ENCODE measurements at regions not wholly inside any gene's neighbourhood (a gene's known extent, or its start where the extent isn't known, plus 50 kb on each side); places are given as distances from the start of the nearest gene placed in this dataset.

- no peak for DNase-seq (ENCODE audit: low read depth in 3 of 3, low spot score in 1 of 3)
These were observed 254.0 kb upstream of the PPP2R2D start for GRCh38 chr10:131646551-131647525.

- DNase-seq (ENCODE audit: low read depth in 3 of 3, low spot score in 1 of 3) = no peak
These were observed 253.0 kb upstream of the PPP2R2D start for GRCh38 chr10:131647789-131648188.

GRCh38 chr10:131648386-131649020 is 252.3 kb upstream of the PPP2R2D start:
- no peak for DNase-seq (ENCODE audit: low read depth in 3 of 3, low spot score in 1 of 3)

- DNase-seq (ENCODE audit: low read depth in 3 of 3, low spot score in 1 of 3) = no peak
These were observed 251.2 kb upstream of the PPP2R2D start for GRCh38 chr10:131649617-131650016.

DNA sequence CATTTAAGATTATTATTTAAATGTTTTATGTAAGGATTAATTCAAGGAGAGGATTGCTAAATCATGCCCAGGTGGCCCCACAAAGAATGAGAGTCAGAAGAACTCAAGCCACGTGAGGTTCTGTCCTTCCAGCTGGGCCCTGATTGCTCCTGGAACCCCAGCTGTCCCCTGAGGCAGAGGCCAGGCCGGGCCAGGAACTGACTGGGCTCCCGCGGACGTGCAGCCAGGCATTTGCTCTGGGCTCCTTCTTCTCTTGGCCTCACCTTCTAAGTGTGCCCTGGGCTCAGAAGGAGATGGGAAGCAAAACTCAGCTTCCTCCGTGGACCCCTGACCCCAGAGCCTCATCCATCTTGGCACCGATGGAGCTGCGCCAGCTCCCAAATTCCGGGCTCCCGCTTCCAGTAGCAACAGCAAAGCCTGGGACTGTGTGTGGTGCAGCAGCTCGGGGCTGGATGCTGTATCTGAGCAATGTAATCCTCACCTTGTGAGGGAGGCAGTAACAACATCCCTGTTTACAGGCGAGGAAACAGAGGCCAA is 250.6 kb upstream of the PPP2R2D start:
- no peak for DNase-seq (ENCODE audit: low read depth in 3 of 3, low spot score in 1 of 3)

- no peak for DNase-seq (ENCODE audit: low read depth in 3 of 3, low spot score in 1 of 3)
These were observed 249.8 kb upstream of the PPP2R2D start for GRCh38 chr10:131650771-131651673.

DNA sequence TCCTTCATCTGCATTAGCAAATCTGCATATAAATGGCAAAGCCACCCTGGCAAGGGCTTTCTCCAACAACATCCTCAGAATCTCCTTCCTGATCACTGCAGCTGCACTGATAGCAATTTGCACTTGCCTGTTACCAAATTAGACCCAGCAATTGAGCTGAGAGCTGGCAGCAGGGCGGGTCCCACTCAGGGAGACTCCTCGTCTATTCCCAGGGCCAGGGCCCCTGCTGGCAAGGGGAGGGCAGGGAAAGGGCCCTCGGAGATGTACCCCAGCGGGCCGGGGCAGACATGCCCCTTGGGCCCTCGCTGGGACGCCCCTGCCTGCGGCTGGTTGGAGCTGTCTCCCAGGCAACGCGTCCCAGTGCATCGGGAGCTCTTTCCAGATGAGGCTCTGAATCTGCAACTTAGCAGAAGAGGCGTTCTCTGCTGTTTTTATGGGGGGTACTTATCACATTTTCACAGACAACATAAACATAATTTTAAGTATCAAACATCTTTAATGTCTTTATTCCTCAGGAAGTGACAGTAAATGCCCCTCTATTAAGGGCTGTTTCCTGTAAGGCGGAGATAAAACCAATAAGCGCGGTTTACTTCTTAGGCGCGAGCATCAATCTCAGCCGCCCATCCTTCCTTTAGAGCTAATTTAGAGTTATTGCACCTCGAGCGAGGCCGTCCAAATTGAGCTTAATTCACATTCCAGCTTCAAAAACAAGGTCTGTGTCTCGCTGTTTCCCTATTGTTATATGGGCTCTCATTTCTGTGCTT is 249.0 kb upstream of the PPP2R2D start:
- DNase-seq (ENCODE audit: low read depth in 3 of 3, low spot score in 1 of 3) = no peak

GRCh38 chr10:131652438-131653139 is 248.2 kb upstream of the PPP2R2D start:
- DNase-seq (ENCODE audit: low read depth in 3 of 3, low spot score in 1 of 3) = no peak

DNA sequence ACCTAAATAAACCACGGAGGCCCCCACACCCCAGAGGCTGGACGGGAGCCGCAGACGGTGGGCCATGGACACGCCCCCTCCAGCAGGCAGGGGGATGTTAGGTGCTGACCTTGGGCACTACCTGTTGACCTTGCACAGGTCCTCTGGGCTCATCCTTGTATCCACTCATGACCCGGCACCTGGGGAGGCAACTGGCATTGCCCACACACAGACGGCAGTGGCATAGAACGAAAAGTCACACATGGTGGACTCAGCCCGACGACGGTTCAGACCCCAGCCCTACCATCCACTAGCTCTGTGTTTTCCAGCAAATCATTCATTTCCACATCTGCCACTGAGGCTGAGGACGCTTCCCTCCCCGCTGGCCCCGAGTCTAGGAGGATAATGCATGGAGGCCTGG is 247.7 kb upstream of the PPP2R2D start:
- no peak for DNase-seq (ENCODE audit: low read depth in 3 of 3, low spot score in 1 of 3)

DNA sequence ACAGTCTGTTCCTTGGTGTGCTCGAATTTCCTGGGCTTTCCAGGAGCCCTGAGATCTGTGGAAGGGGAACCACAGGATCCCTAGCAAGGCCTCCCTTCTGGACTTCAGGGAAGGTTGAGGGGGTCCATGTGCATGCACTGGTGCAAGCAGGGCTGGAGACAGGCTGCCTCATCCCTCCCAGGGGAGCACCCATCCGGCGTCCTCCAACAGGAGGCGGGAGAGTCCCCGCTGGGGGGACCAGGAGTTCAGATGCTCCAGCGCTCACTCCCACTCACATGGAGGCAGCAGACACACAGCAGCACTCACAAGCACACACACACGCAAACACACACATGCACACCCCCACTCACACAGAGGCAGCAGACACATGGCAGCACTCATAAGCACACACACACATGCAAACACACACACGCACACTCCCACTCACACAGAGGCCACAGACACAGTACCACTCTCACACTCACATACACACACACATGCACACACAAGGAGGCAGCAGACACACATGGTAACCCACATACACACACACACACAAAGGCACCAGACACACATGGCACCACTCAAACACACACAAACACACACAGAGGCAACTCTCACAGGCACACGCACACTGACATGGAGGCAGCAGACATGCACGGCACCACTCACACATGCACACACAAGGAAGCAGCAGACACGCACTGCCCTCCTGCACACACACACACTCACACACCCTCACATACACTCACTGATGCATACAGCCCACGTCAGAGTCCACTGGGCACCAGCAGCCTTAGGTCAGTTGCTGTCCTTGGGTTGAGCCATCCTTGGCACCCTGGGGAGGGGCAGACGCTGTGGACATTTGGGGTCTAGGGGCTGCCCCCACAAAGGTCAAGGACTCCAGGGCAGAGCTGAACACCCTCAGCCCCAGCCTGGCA is 247.0 kb upstream of the PPP2R2D start:
- DNase-seq (ENCODE audit: low read depth in 3 of 3, low spot score in 1 of 3) = no peak

DNA sequence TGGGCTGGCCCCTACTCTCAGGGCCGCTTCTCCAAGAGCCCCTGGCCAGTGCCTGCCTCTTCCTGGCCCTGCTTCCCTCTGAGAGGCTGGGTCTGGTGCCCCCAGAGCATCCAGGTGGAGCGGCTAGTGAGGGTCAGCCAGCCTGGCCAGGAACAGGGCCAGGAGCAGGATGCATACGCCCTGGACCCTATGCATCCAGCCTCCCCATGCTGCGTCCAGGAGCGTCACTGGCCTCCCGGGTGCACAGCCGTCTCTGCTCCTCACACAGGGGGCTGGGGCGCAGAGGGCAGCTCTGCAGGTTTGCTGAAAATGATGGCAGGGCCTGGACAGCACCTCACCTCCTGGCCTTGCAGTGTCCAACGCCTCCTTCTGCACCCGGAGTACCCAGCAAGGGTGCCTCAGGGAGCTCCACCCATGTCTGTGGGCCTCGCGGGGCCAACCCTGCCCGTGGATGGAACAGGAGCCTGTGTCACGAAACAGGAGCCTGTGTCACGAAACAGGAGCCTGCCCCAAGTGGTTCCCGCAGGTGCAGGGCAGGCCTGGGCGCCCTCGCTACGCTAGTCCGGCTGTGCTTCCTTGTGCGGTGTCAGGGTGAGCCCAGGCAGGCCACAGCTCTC is 246.2 kb upstream of the PPP2R2D start:
- no peak for DNase-seq (ENCODE audit: low read depth in 3 of 3, low spot score in 1 of 3)

DNA sequence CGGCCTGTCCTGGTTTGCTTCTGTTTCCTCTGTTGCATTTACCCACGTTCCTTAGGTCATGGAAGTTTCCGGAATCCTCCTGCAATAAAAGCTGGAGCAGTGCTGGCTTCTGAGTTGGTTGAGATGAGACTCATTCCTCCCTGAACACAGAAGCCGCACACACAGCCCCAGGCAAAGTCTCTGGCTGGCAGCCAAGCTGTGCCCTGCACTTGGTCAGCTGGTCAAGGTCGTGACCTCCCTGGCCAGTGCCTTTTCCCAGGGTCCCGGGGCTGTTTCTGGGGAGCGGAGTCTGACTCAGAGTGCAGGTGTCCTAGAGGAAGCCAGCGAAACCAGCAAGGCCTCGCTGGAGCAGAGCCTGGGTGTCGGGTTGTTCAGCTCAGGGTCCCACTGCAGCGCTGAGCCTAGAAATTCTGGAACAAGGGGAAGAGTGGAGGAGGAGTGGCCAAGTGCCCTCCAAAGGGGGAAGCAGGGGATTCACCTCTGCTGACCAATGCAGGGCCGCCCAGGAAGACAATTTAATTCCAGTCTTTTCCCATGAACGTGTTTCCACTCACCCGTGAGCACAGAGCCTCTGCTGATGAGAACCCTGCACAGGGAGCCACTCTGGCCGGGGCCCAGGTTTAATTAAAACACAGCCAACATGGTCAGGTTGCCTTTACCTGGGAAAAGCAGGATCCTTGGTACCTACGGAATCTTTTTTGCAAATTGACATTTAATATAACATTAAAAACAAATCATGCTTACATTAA is 245.5 kb upstream of the PPP2R2D start:
- no peak for DNase-seq (ENCODE audit: low read depth in 3 of 3, low spot score in 1 of 3)

DNA sequence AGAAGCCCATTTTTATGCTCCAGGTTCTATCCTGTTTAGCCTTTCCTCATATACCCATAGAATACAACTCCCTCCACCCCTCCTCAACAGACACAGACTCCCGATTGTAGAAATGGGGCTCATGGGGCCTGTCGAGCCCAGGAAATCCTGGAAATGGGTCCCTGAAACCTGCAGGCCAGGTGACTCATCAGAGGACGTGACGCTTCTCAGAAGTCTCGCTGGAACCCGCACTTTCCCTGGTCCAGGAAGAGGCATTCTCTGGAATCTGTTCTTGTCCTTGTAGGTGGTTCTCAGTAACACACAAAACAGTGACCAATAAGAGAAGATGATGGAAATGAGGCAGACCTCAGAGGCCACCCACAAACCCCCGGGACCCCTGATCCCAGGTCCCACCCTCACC is 244.8 kb upstream of the PPP2R2D start:
- DNase-seq (ENCODE audit: low read depth in 3 of 3, low spot score in 1 of 3) = no peak

DNA sequence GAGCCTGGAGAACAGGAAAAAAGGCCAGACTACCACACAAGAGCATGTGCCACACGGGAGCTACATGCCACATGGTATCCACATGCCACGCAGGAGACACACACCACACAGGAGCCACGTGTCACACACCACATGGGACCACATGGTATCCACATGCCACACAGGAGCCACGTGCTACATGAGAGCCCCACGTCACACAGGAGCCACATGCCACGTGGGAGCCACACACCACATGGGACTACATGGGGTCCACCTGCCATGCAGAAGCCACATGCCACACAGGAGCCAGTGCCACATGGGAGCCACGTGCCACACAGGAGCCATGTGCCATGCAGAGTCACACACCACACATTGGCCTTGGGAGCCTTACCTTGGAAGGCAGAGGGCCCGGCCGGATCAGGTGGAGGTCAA is 244.4 kb upstream of the PPP2R2D start:
- DNase-seq (ENCODE audit: low read depth in 3 of 3, low spot score in 1 of 3) = no peak

DNA sequence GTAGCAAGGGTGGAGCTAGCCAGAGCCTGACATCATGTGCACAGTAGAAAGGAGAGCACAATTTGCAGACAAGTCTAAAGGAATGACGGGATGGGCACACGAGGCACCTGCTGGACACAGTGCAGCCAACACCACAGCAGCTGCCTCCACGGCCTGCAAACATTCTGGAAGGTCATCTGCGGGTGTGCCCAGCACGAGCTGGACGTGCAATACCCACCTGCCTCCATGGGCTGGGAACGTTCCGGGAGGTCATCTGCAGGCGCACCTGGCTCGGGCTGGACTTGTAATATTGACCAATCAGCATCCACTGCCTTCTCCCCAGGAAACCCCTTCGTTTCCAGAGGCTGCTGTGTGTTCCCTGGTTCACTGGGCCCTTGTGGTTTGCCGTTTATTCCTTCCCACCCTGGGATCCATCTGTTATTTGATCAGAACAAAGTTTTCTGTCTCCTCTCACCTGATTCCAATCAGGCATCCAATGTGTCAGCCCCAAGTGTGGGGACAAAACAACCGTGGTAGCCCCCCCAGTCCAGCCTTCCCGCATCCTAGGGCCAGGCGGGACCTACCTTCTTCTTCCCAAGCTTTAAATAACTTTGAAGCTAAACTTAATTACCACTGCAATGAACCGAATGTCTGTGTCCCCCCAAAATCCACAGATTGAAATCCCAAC is 243.4 kb upstream of the PPP2R2D start:
- DNase-seq (ENCODE audit: low read depth in 3 of 3, low spot score in 1 of 3) = no peak

GRCh38 chr10:131657985-131658330 is 242.8 kb upstream of the PPP2R2D start:
- no peak for DNase-seq (ENCODE audit: low read depth in 3 of 3, low spot score in 1 of 3)

DNA sequence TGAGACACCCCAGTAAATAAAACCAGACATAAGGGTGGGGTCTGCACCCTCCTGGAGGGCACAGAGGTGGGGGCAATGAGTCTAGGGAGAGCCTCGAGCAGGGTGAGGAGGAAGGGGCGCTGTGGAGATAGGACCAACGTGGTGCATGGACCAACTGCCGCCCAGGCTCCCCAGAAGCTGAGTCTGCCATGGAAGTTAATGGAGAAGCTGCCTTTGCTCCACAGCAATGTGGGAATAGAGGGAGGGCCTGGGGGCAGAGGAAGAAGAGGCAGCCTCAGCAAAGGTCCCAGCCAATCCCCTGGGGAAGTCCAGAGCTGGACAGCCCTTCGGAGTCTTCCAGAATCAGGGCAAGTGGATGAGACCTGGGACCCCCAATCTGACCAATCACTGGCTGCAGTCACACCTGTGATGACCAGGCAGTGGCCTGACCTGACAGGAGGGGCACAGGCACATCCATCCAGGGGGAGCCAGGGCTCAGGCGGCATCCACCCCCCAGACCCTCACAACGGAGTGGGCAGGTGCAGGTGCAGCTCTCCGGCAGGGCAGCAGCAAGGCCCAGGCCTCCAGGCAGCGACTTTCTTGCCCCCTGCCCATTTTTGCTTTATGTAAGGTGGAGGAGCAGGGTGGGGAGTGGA is 242.2 kb upstream of the PPP2R2D start:
- DNase-seq (ENCODE audit: low read depth in 3 of 3, low spot score in 1 of 3) = no peak

All from stimulated activated CD4-positive, alpha-beta T cell treated with anti-CD3 and anti-CD28 coated beads, TNF-alpha, amount 100 ng/mL, for 1 hour (primary cell).